ENCODE measurements at regions not wholly inside any gene's neighbourhood (a gene's known extent, or its start where the extent isn't known, plus 50 kb on each side); places are given as distances from the start of the nearest gene placed in this dataset.

DNA sequence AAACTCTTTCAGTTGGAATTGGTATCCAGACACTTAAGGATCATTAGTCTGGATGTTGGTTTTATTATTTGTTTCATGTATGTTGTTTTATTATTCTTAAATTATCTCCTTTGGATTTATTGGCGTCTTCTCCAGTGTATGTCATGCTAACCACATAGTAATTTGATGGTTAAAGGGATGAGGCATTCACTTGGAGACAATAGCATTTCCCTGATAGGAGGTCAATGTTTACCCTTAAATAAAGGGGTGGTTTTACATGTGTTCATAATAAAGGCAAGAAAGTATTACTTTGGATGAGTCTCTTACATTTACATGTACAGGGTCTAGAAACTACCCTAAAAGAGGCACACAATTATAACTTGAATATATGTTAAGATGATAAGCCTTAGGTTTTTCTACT is 51.2 kb upstream of the RNF144B start:
- no peak for DNase-seq
- no peak for ATAC-seq
- intact Hi-C loops (cut with DNase I, micrococcal nuclease) = no loop called here

- ATAC-seq = no peak
- intact Hi-C loops (cut with DNase I, micrococcal nuclease) = loop anchor here in 1 of 2 donors (5.0 kb wide), 1 partner anchor 168 kb away; no protein-coding TSS in a partner anchor
- no peak for DNase-seq
Observed at GRCh38 chr6:18334251-18334650, 52.9 kb upstream of the RNF144B start.

GRCh38 chr6:18330548-18331081 is 56.5 kb upstream of the RNF144B start:
- no peak for ATAC-seq
- DNase-seq = no peak

DNA sequence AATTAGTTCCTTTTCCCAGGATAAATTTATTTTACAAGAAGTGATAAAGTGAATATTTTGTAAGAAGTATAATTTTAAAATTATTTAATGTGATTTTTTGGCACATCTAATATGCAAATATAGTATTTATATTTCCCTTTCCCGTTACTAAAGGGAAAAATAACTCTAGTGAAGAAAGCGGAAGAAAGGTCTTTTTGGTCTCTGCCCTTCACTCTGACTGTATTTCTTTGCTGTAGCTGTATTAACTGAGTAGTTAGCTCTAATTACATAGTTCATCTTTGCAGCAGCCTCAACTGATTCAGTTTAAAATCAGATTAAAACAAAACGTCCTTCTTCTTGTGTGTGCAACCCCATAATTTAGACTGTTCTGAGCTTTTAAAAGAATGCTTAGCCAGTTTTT is 57.4 kb upstream of the RNF144B start:
- ATAC-seq = no peak
- intact Hi-C loops (cut with DNase I, micrococcal nuclease) = loop anchor here in 1 of 2 donors (5.0 kb wide), 1 partner anchor 173 kb away; no protein-coding TSS in a partner anchor
- DNase-seq = no peak

More at GRCh38 chr6:18330548-18331081, 56.5 kb upstream of the RNF144B start:
- intact Hi-C loops (cut with DNase I, micrococcal nuclease) = loop anchor here in 1 of 2 donors (5.0 kb wide), 1 partner anchor 172 kb away; no protein-coding TSS in a partner anchor

DNA sequence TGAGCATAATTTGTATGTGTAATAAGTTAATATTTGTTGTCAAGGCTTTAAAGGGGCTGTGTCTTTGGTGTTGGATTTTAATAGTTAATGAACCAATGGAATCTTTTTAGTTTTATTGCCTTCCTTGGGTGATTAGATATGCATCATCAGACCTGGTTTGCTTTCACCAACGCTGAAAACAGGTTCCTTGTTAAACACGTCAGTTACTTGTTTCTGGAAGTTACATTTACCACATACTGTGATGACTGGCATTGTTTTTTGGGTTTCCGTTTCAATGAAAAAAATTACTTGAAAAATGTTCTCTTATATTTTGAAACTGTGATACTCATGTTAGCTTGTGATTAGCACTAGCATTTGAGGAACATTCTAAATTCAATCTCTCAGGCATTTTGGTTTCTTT is 58.6 kb upstream of the RNF144B start:
- intact Hi-C loops (cut with DNase I, micrococcal nuclease) = no loop called here
- DNase-seq (no peak), ATAC-seq (no peak)

- intact Hi-C loops (cut with DNase I, micrococcal nuclease) = no loop called here
- DNase-seq (no peak), ATAC-seq (no peak)
Observed at GRCh38 chr6:18328070-18328469, 59.1 kb upstream of the RNF144B start.

- ATAC-seq (no peak), DNase-seq (peak in 1 of 2 donors; percentile 53)
- intact Hi-C loops (cut with DNase I, micrococcal nuclease) = no loop called here
Observed at GRCh38 chr6:18327626-18328025, 59.5 kb upstream of the RNF144B start.

GRCh38 chr6:18326980-18327379 is 60.2 kb upstream of the RNF144B start:
- intact Hi-C loops (cut with DNase I, micrococcal nuclease) = no loop called here
- DNase-seq (no peak), ATAC-seq (no peak)

GRCh38 chr6:18326001-18326400 is 61.1 kb upstream of the RNF144B start:
- intact Hi-C loops (cut with DNase I, micrococcal nuclease) = no loop called here
- DNase-seq = no peak
- ATAC-seq = no peak

DNA sequence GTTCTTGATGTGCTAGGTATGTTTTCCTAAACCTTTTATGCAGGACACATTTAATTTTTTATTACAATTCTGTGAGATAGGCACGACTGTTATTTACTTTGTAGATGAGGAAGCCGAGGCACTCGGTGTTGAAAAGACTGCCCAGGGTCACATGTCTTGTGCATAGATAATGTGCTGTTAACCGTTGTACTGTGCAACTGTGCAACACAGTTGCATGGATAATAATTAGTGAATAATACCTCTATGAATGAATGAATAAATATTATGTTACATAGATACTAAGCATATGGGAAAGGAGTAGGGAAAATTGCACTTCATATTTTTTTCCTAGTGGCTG is 60.3 kb upstream of the DEK start:
- no peak for ATAC-seq
- intact Hi-C loops (cut with DNase I, micrococcal nuclease) = loop anchor here in 1 of 2 donors (1.0 kb wide), 1 partner anchor 180 kb away; no protein-coding TSS in a partner anchor
- no peak for DNase-seq

- ATAC-seq (peak; percentile 76), DNase-seq (no peak)
- intact Hi-C loops (cut with DNase I, micrococcal nuclease) = loop anchor here in 1 of 2 donors (1.0 kb wide), 1 partner anchor 180 kb away; no protein-coding TSS in a partner anchor
Observed at GRCh38 chr6:18323935-18324705, 59.8 kb upstream of the DEK start.

- intact Hi-C loops (cut with DNase I, micrococcal nuclease) = no loop called here
- ATAC-seq (peak; percentile 26), DNase-seq (no peak)
Observed at GRCh38 chr6:18317850-18318249, 53.5 kb upstream of the DEK start.

DNA sequence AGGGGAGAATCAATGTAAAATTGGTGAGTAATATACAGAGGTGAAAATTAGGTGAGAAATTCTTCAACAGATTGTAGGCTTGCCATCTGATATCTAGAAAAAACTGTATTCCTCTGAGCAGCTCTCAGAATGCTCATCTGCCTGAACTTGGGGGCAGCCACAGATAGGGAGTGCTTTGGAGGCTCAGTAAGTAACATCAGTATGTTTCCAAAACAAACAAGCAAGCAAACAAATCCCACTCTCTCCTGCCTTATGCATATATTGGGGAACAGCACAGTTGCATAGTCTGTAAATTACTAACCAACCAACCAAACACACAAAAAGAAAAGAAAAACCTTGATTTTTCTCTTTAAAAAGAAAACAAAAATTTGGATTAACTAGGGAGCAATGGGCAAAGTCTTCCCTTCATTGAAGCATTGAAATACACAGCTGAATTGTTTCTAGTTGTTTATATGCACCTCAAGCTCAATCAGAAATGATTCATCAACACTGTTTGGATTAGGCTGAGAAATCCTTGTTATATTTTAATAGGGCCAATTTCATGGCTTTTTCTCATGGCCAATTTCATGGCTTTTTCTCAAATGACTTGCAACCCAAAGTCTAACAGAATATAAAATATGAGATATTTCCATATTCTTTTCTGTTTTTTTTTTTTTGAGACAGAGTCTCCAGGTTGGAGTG is 50.1 kb upstream of the DEK start:
- ATAC-seq = no peak
- intact Hi-C loops (cut with DNase I, micrococcal nuclease) = loop anchor here in 1 of 2 donors (2.0 kb wide), 1 partner anchor 32 kb away; no protein-coding TSS in a partner anchor
- no peak for DNase-seq
